ENCODE measurements at regions not wholly inside any gene's neighbourhood (a gene's known extent, or its start where the extent isn't known, plus 50 kb on each side); places are given as distances from the start of the nearest gene placed in this dataset.
"Not testable (repeated sequence)": the region's sequence is repeated elsewhere in the genome, so short reads cannot be mapped to it uniquely, and the experiment has no call there.

DNA sequence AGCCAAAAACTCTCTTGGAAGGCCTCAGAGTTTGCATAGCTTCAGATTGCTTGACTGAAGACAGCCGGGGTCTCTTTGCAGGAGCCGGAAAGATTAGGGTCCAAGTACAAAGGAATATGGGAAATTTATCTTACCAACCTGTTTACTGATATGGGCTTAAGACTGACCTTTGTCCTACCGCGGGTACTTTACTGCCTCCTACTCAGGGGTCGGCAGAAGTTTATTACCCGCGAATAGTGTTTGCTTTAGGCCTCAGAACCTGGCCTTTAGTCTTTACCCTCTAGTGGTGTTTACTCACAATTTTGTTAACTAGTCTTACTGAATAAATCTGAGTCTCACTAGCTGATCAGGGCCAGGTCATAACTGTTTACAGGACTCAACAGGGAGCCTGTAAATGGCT lies 765.4 kb upstream of the SPRY2 start:
- H3K4me1 Mint-ChIP-seq = no peaks in the 10 kb centered on the region
- no peak for DNase-seq (ENCODE audit: low spot score in 2 of 2)
- no peak for ATAC-seq (replicated peaks; ENCODE audit: extremely low read depth, poor library complexity, severe bottlenecking)
- no peak overlapping the region for H3K27ac Mint-ChIP-seq (ENCODE audit: low read depth)
- peaks cover 4% of the 10 kb centered on the region for H3K36me3 Mint-ChIP-seq (ENCODE audit: insufficient read depth)
- H3K4me3 Mint-ChIP-seq = no peak overlapping the region
- peaks cover 5% of the 10 kb centered on the region for H3K9me3 Mint-ChIP-seq
- no peaks in the 10 kb centered on the region for H3K27me3 Mint-ChIP-seq

DNA sequence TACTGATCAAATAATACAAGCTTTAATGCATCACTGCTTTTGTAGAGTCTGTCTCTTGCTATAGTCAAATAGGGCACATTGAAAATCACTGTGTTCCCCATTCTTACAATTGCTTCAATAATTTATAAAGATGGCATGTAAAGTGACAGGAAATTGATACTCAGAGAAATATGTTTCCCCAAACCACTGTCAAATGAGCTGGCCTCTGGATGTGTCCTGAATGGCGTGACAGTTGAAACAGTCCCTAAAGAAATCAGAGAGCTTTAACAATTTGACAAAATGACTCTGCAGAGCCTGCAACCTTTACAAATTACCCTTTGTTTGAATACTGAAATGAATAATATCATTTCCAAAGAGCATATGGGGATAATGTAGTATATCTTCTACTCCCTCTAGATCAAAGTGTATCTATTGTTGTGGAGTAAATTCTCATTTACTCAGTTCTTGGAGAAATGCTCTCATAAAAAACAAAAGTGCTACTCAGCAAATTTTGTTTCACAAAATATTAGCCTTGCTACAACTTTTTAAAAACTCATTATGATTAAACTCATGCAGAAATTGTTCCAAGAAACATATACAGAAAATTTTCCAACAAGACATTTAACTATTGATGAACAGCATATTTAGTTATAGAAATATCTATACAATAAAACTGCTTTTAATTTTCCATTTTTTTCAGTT lies 763.2 kb upstream of the SPRY2 start:
- no peak for ATAC-seq (replicated peaks; ENCODE audit: extremely low read depth, poor library complexity, severe bottlenecking)
- no peaks in the 10 kb centered on the region for H3K4me1 Mint-ChIP-seq
- no peaks in the 10 kb centered on the region for H3K27me3 Mint-ChIP-seq
- no peak overlapping the region for H3K4me3 Mint-ChIP-seq
- peaks cover 2% of the 10 kb centered on the region for H3K36me3 Mint-ChIP-seq (ENCODE audit: insufficient read depth)
- H3K9me3 Mint-ChIP-seq = peaks cover 5% of the 10 kb centered on the region
- H3K27ac Mint-ChIP-seq (ENCODE audit: low read depth) = no peak overlapping the region
- no peak for DNase-seq (ENCODE audit: low spot score in 2 of 2)

DNA sequence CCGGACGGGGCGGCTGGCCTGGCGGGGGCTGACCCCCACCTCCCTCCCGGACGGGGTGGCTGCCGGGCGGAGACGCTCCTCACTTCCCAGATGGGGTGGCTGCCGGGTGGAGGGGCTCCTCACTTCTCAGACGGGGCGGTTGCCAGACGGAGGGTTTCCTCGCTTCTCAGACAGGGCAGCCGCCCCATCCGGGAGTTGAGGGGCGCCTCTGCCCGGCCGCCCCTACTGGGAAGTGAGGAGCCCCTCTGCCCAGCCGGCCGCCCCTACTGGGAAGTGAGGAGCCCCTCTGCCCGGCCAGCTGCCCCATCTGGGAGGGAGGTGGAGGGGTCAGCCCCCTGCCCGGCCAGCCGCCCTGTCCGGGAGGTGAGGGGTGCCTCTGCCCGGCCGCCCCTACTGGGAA lies 761.1 kb upstream of the SPRY2 start:
- not testable (repeated sequence) for H3K4me3 Mint-ChIP-seq; ATAC-seq (replicated peaks; ENCODE audit: extremely low read depth, poor library complexity, severe bottlenecking)

DNA sequence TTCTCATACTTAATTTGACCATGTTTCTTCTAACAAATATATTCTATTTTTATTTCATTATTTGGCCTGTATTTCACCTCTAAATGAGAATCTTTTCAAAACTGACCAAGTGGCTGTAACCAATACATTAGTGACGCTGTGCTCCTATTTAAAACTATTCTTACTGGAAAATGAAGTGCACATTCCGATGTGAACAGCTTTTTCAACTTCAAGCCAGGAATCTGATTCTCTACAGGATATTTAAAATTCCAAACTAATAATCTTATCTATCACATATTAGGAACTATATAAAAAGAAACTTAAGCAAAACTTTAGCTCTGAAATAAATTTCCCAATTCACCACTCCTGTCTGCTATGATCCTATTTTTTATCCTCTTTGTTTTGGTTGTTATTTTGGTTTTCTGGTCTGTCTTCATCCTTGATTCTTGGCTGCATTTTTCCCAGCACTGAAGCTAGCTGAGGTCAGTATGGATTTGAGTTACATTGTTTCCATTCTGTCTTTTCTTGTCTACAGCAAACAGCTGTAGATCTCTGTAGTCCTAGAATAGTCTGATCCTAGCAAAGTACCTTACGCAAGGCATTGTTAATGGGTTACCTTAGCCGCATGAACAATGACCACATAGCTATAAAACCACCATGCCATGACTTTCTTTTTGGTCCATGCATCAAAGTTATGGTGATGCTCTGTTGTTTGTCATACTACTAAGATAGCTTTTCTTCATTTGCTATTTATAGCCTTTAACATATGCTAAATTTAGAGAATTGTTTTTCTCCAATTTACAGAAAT lies 748.6 kb upstream of the SPRY2 start:
- Mint-ChIP-seq H3K36me3 (ENCODE audit: insufficient read depth) (no peaks in the 10 kb centered on the region), H3K4me1 (no peaks in the 10 kb centered on the region), H3K4me3 (no peak overlapping the region), H3K27ac (ENCODE audit: low read depth) (no peak overlapping the region), H3K27me3 (no peaks in the 10 kb centered on the region), H3K9me3 (no peaks in the 10 kb centered on the region)
- DNase-seq (ENCODE audit: low spot score in 2 of 2) (no peak), ATAC-seq (replicated peaks; ENCODE audit: extremely low read depth, poor library complexity, severe bottlenecking) (no peak)

More for the DNA sequence above, 761.1 kb upstream of the SPRY2 start:
- not testable (repeated sequence) for DNase-seq (ENCODE audit: low spot score in 2 of 2); H3K4me1 Mint-ChIP-seq; H3K27me3 Mint-ChIP-seq; H3K27ac Mint-ChIP-seq (ENCODE audit: low read depth); H3K9me3 Mint-ChIP-seq; H3K36me3 Mint-ChIP-seq (ENCODE audit: insufficient read depth)

DNA sequence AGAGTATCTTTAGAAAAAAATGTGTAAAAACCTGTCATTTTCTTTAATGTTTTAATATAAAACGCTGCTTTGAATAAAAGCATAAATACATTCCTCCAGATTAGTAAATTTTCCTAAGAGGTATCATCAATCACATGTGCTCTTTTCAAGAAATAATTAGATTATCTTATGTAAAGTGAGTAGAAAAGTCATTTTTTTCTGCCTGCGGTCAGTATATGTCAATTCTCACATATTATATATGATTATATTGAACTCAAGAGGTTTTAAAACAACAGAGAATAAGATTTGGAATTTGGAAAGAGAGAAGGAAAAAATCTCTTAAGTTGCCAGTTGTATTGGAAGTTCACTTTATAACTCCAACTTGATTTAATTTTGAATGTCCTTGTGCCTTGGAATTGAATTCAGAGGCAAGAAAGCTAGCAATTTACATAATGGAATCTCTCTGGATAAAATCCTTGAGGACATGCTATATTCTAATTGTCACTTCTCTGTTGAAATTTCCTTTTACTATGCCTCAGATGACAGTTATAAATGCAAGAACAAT lies 740.1 kb upstream of the SPRY2 start:
- H3K36me3 Mint-ChIP-seq (ENCODE audit: insufficient read depth) = no peaks in the 10 kb centered on the region
- no peak overlapping the region for H3K4me3 Mint-ChIP-seq
- ATAC-seq (replicated peaks; ENCODE audit: extremely low read depth, poor library complexity, severe bottlenecking) (no peak), DNase-seq (ENCODE audit: low spot score in 2 of 2) (no peak)
- no peaks in the 10 kb centered on the region for H3K27me3 Mint-ChIP-seq
- H3K9me3 Mint-ChIP-seq = no peaks in the 10 kb centered on the region
- H3K4me1 Mint-ChIP-seq = no peaks in the 10 kb centered on the region
- no peak overlapping the region for H3K27ac Mint-ChIP-seq (ENCODE audit: low read depth)

DNA sequence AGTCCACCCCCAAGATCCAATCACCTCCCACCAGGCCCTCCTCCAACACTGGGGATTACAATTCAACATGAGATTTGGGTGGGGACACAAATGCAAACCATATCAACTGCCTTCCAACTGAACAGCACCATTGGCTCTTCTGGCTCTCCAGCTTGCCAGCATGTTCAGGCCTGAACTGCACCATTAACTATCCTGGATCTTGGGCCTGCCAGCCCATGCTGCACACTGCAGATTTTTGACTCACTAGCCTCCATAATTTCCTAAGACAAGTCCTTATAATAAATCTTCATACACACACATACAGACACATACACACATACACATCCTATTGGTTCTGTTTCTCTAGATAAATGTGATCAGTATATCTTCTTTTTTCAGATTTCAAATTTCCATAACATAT lies 737.1 kb upstream of the SPRY2 start:
- no peak for DNase-seq (ENCODE audit: low spot score in 2 of 2)

DNA sequence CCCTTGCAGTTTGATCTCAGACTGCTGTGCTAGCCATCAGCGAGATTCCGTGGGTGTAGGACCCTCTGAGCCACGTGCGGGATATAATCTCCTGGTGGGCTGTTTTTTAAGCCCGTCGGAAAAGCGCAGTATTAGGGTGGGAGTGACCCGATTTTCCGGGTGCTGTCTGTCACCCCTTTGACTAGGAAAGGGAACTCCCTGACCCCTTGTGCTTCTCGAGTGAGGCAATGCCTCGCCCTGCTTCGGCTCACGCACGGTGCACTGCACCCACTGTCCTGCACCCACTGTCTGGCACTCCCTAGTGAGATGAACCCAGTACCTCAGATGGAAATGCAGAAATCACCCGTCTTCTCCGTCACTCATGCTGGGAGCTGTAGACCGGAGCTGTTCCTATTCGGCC lies 728.9 kb upstream of the SPRY2 start:
- not testable (repeated sequence) for H3K36me3 Mint-ChIP-seq (ENCODE audit: insufficient read depth); H3K27ac Mint-ChIP-seq (ENCODE audit: low read depth); H3K9me3 Mint-ChIP-seq; H3K27me3 Mint-ChIP-seq; DNase-seq (ENCODE audit: low spot score in 2 of 2); H3K4me1 Mint-ChIP-seq; ATAC-seq (replicated peaks; ENCODE audit: extremely low read depth, poor library complexity, severe bottlenecking); H3K4me3 Mint-ChIP-seq

More for the DNA sequence above, 737.1 kb upstream of the SPRY2 start:
- ATAC-seq (replicated peaks; ENCODE audit: extremely low read depth, poor library complexity, severe bottlenecking) = no peak
- no peaks in the 10 kb centered on the region for H3K36me3 Mint-ChIP-seq (ENCODE audit: insufficient read depth)
- H3K4me1 Mint-ChIP-seq = no peaks in the 10 kb centered on the region
- H3K9me3 Mint-ChIP-seq = no peaks in the 10 kb centered on the region
- no peak overlapping the region for H3K4me3 Mint-ChIP-seq
- H3K27ac Mint-ChIP-seq (ENCODE audit: low read depth) = no peak overlapping the region
- no peaks in the 10 kb centered on the region for H3K27me3 Mint-ChIP-seq

DNA sequence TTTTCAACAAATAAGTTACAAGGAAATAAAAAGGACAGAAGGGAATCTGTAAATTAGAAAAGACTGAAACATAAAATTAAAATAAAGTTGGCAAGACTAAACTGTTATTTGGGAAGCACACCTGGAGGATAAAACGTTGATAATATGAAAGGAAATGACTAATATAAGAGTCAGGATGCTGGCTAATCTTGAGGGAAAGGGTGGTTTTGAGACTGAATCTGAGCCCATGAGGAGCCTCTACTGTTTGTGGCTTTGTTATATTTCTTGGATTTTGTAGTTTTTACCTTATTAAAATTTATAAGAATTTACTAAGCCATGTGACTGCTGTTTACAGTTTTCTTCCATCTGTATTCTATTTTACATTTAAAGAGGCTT lies 718.0 kb upstream of the SPRY2 start:
- Mint-ChIP-seq H3K36me3 (ENCODE audit: insufficient read depth) (peaks cover 2% of the 10 kb centered on the region), H3K4me1 (no peaks in the 10 kb centered on the region), H3K27me3 (no peaks in the 10 kb centered on the region), H3K27ac (ENCODE audit: low read depth) (no peak overlapping the region), H3K9me3 (no peaks in the 10 kb centered on the region), H3K4me3 (no peak overlapping the region)
- ATAC-seq (replicated peaks; ENCODE audit: extremely low read depth, poor library complexity, severe bottlenecking) = no peak
- DNase-seq (ENCODE audit: low spot score in 2 of 2) = no peak

DNA sequence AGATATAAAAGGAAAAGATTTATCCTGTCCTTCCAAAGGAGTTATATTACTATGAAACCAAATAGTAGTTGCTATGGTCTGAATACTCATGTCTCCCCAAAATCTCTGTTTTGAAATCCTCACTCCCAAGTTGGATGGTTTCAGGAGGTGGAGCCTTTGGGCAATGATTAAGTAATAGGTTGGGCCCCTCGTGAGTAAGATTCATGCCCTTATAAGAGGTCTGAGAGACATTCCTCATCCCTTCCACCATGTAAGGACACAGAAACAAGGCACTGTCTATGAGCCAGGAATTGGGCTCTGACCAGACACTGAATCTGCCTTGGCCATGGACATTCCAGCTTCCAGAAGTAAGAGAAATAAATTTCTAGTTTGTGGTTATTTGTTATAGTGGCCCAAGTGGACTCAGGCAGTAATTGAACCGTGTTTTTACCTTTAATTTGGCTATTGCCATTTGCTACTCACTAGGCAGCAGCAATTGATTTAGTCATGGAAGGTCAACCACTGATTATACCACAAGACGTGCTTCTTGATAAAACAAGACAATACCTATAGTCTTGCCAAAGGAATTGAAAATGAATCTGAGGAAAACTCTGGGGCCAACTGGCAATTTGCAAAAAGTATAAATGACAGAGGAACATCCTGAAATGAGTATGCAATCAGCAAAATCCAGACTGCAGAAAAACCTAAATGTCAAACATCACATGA lies 717.4 kb upstream of the SPRY2 start:
- Mint-ChIP-seq H3K4me3 (no peak overlapping the region), H3K27me3 (no peaks in the 10 kb centered on the region), H3K36me3 (ENCODE audit: insufficient read depth) (peaks cover 2% of the 10 kb centered on the region), H3K27ac (ENCODE audit: low read depth) (no peak overlapping the region), H3K4me1 (no peaks in the 10 kb centered on the region), H3K9me3 (no peaks in the 10 kb centered on the region)
- no peak for DNase-seq (ENCODE audit: low spot score in 2 of 2)
- ATAC-seq (replicated peaks; ENCODE audit: extremely low read depth, poor library complexity, severe bottlenecking) = no peak

DNA sequence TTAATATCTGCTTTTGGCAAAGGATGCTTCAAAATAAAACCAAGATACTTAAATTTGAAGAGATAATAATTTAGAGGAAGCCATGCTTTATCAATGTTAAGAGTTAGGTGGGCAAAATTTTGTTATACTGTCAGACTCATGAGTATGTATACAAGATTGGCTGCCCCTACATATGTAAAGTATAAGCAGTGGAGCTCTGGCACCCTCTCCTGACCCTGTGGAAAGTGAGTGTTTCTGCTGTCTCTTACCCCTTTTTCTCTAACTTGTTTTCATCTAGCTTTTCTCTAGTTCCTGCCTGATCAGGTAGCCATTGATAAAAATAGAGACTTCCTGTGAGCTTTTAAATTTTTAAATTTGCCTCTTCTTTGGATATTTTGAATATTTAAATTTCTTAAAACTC lies 710.9 kb upstream of the SPRY2 start:
- ATAC-seq (replicated peaks; ENCODE audit: extremely low read depth, poor library complexity, severe bottlenecking) (no peak), DNase-seq (ENCODE audit: low spot score in 2 of 2) (no peak)
- Mint-ChIP-seq H3K9me3 (no peaks in the 10 kb centered on the region), H3K27me3 (no peaks in the 10 kb centered on the region), H3K36me3 (ENCODE audit: insufficient read depth) (peaks cover 2% of the 10 kb centered on the region), H3K4me1 (no peaks in the 10 kb centered on the region), H3K27ac (ENCODE audit: low read depth) (no peak overlapping the region), H3K4me3 (no peak overlapping the region)

DNA sequence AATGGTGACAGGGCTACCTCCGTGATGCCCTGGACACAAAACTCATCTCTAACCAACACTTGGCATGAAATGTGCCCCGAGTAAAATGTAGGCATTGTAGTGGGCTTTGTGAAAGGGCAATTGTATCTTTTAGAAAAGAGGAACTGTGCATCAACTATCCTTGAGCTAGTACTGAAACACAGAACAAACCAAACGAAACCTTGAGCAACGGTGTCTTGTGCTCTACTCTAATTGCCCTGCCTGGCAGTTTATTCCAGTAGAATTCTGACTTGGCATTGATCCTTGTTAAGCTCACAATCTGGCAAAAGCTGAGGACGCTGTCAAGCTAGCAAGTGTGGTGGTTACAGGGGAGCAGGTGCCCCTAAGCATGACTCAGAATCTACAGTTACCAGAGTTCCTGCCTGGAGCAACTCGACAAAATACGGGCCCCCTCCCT lies 707.1 kb upstream of the SPRY2 start:
- no peaks in the 10 kb centered on the region for H3K4me1 Mint-ChIP-seq
- H3K27me3 Mint-ChIP-seq = no peaks in the 10 kb centered on the region
- H3K36me3 Mint-ChIP-seq (ENCODE audit: insufficient read depth) = peaks cover 3% of the 10 kb centered on the region
- no peak overlapping the region for H3K4me3 Mint-ChIP-seq
- H3K27ac Mint-ChIP-seq (ENCODE audit: low read depth) = no peak overlapping the region
- no peak for ATAC-seq (replicated peaks; ENCODE audit: extremely low read depth, poor library complexity, severe bottlenecking)
- DNase-seq (ENCODE audit: low spot score in 2 of 2) = no peak
- H3K9me3 Mint-ChIP-seq = peaks cover 5% of the 10 kb centered on the region

DNA sequence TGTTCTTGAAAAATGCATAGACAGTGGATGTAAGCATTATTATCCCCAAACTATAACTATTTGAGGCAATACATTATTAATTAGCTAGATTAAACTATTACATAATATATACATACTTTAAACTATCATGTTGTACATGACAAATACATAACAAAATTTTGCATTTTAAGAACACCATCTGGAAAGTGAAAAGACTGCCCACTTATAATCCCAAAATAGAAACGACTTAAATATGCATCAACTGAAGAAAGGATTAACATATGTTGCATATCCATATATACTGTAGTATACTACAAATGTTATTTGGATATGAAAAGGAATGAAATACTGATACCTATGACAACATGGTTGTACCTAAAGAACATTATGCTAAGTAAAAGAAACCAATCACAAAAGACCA lies 700.8 kb upstream of the SPRY2 start:
- DNase-seq (ENCODE audit: low spot score in 2 of 2) (no peak), ATAC-seq (replicated peaks; ENCODE audit: extremely low read depth, poor library complexity, severe bottlenecking) (no peak)
- peaks cover 3% of the 10 kb centered on the region for H3K36me3 Mint-ChIP-seq (ENCODE audit: insufficient read depth)
- peaks cover 19% of the 10 kb centered on the region for H3K9me3 Mint-ChIP-seq
- H3K4me3 Mint-ChIP-seq = no peak overlapping the region
- no peak overlapping the region for H3K27ac Mint-ChIP-seq (ENCODE audit: low read depth)
- H3K4me1 Mint-ChIP-seq = no peaks in the 10 kb centered on the region
- H3K27me3 Mint-ChIP-seq = no peaks in the 10 kb centered on the region
